Fibroblast of mammary gland (primary cell): ENCODE measurements at regions not wholly inside any gene's neighbourhood (a gene's known extent, or its start where the extent isn't known, plus 50 kb on each side); places are given as distances from the start of the nearest gene placed in this dataset.

Experiments used
- DNase-seq: peaks from one replicate; pipeline ENCODE4 v3.0.0-alpha.2; 2010; ENCODE audit warnings: low read depth
- H3K4me3 ChIP-seq: 2 replicates; pipeline ENCODE4 v1.5.1; 2011; ENCODE audit warnings: low read depth, mild to moderate bottlenecking, low read length, moderate library complexity; ENCODE audit not compliant: control insufficient read depth
- CTCF ChIP-seq: conservative IDR thresholded peaks from 2 replicates; pipeline ENCODE4 v1.5.1; 2011; ENCODE audit warnings: low read depth, low read length, inconsistent platforms; ENCODE audit not compliant: control insufficient read depth, insufficient read depth

DNA sequence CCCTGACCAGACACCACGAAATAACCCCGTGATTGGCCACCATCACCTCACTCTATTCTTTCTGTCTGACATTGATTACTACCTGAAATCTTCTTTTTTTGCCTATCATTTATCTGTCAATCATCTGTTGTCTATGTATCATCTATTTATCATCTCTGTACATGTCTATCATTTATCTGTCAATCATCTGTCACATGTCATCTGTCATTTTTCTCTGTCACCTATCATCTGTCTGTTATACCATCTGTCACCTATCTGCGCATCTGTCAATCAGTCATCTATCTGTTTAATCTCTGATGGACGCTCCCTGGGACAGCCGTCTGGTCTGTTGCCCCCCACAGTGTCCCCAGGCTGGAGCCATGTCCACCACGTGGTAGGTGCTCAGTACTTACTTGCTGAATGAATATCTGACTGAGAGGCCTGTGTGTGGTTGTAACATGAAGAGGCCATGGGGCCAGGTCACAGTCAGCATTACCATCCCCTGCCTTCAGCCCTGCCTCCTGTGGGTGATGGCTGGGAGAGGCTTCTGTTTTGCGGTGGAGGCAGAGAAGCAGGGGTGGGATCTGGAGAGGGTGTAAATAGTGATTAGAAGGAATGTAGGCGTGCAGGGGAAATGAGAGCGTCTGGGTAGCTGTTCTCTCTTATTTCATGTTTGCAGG, 302.7 kb downstream of the QKI start:
- no peak for DNase-seq
- no peak overlapping the region for H3K4me3 ChIP-seq
- TF ChIP-seq CTCF = no peak

GRCh38 chr6:163716690-163717089, 302.2 kb downstream of the QKI start:
- no peak overlapping the region for H3K4me3 ChIP-seq
- DNase-seq = no peak
- TF ChIP-seq CTCF = no peak

DNA sequence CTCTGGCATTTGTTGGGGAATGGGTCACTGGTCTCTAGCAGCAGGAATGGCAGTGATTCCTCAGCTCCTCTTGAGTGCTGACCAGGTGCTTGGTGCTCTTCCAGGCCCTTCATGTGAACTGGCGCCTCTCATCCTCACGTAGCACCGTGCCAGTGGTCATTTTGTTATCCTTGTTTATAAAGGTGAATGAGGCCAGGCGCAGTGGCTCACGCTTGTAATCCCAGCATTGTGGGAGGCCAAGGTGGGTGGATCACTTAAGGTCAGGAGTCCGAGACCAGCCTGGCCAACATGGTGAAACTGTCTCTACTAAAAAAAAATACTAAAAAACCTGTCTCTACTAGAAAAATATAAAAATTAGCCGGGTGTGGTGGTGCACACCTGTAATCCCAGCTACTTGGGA, 301.3 kb downstream of the QKI start:
- DNase-seq = no peak
- no peak for TF ChIP-seq CTCF
- H3K4me3 ChIP-seq = no peak overlapping the region

- H3K4me3 ChIP-seq = no peak overlapping the region
- no peak for TF ChIP-seq CTCF
These were observed 299.7 kb downstream of the QKI start for GRCh38 chr6:163714179-163714578.

DNA sequence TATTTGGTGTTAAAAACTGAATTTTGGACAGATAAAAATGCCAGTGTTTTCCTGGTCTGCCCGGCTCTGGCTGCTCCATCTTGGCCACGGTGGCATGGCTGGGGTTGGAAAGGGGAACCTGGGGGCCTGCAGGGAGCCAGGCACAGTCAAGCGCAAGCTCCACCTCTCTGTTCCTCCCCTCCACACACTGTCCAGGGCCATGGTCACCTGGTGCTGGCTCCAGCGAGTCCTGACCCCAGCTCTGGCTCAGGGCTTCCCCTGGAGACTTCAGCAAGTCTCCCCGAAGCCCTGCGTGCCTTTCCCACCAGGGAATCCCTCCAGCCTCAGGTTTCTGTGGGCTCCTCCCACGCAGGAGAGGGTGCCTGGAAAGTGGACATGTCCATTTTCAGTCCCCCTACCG, 298.5 kb downstream of the QKI start:
- DNase-seq = no peak
- H3K4me3 ChIP-seq = no peak overlapping the region
- TF ChIP-seq CTCF = no peak

More at GRCh38 chr6:163714179-163714578, 299.7 kb downstream of the QKI start:
- DNase-seq = no peak

DNA sequence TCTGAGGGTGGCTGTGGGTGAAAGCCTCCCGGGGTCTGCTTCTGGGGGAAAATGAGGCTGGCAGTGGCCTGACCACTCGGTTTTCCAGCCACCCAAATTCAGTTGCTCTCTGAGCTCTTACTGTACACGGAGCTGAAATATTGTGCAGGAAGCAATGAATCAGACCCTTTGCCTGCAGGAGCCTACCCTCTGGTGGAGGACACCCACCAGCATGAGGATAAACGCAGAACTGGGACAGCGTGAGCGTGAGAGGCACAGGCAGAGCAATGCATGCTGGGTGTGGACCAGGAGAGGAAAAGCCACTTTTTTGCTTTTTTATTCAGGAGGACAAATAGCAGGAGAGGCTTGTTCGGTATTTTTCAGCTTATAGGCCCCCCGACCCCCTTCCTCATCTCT, 298.0 kb downstream of the QKI start:
- peak; percentile 22 for TF ChIP-seq CTCF
- peak; percentile 54 for DNase-seq
- no peak overlapping the region for H3K4me3 ChIP-seq
